AG10803 (cell line): ENCODE measurements at regions not wholly inside any gene's neighbourhood (a gene's known extent, or its start where the extent isn't known, plus 50 kb on each side); places are given as distances from the start of the nearest gene placed in this dataset.
"Not testable (repeated sequence)": the region's sequence is repeated elsewhere in the genome, so short reads cannot be mapped to it uniquely, and the experiment has no call there.

Source experiments
- DNase-seq: peaks from one replicate; pipeline ENCODE4 v3.0.0; 2010; ENCODE audit warnings: low read depth
- H3K4me3 ChIP-seq: 2 replicates; pipeline ENCODE4 v1.5.1; 2011; ENCODE audit warnings: mild to moderate bottlenecking, low read length, control low read depth
- CTCF ChIP-seq: conservative IDR thresholded peaks from 2 replicates; pipeline ENCODE4 v1.5.1; 2011; ENCODE audit warnings: mild to moderate bottlenecking, low read length, control low read depth, inconsistent platforms

DNA sequence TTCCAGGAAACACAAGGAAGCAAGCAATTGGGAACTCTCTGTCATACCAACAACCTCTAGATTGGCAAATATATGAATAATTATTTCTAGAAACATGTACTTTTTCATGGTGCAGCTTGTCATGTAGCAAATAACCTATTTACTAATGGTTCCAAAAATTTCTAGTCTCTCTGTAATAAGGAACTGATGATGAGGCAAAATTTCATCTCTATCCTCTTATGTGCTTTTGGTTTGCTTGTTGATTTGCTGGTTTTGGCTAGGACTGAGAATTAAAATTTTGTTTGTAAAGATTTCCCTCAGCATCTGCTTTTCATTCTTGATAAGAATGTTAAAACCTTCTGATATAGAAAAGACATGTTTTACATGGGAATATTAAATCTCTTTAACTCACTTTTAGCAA, 123.2 kb upstream of the UFM1 start:
- no peak overlapping the region for H3K4me3 ChIP-seq
- no peak for TF ChIP-seq CTCF
- DNase-seq = no peak

DNA sequence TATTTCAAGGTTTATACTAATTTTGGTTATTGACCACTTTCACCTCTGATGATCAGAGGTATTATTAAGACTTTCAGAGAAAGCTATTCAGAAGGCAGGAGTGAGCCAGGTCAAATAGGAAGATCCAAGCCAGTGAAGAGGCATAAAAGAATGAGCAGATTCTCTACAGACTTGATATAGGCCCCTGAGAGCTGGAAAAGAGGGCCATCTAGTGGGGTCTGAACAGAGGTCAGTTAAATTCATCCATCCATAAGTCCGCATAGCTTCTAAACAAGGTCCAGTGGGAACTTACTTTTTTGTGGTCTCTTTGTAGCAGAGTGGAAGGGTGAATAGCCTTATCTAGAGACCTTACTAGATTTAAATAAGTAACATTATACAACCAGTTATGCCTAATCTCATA, 126.6 kb upstream of the UFM1 start:
- TF ChIP-seq CTCF = peak; percentile 46
- DNase-seq = peak; percentile 40
- no peak overlapping the region for H3K4me3 ChIP-seq

- H3K4me3 ChIP-seq, DNase-seq: not testable (repeated sequence)
Measured at GRCh38 chr13:38221120-38221519, 128.5 kb upstream of the UFM1 start.

DNA sequence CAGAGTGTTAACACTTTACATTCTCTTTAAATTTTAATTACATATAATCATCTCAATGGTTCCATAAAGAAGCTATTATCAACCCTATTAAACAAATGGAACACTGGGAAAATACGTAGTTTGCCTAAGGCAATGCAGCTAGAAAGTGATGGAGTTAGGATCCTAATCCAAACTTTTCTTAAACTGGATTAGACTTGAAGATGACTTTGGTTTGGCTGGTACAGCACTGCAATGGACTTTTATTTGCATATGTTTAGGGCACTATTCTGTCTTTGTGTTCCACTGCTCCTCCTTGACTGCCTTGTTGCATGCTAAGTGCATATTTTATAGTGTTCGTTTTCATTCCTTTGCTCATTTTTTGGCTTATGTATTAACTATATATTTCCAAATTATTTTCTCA, 133.5 kb upstream of the UFM1 start:
- H3K4me3 ChIP-seq = no peak overlapping the region

GRCh38 chr13:38213314-38213713, 136.3 kb upstream of the UFM1 start:
- H3K4me3 ChIP-seq = no peak overlapping the region
- no peak for DNase-seq
- TF ChIP-seq CTCF = no peak

More for the DNA sequence above, 133.5 kb upstream of the UFM1 start:
- no peak for DNase-seq
- no peak for TF ChIP-seq CTCF

DNA sequence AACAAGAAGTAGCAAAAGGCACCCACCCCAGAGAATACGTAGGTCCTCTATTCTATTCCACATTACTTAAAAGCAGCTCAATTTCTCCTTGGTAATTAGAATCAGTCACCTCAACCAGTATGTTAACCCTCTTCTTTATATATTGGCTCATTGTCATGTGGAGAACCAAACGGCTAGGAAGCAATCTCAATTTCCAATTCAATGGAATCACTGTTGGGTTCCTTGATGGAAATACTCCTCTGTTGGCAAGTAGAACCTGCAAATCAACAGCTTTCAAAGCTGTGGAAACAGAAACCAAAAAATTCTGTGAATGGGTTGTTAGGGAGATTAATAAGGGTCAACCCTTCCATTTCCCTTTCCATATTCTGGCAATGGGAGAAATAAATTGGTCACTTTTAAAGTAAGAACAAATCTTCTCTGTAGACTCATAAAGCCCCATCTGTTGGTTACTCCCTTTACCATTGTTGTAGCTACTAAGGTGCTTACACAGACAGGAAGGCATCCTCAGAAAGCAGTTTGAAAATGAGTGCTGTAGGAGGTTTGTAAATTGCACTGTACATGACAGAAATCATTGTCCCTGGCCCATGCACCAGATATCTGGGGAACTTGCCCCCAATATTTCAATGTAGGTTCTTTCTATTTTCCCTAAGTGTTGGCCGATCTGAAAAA, 138.6 kb upstream of the UFM1 start:
- DNase-seq = no peak
- no peak overlapping the region for H3K4me3 ChIP-seq
- no peak for TF ChIP-seq CTCF

DNA sequence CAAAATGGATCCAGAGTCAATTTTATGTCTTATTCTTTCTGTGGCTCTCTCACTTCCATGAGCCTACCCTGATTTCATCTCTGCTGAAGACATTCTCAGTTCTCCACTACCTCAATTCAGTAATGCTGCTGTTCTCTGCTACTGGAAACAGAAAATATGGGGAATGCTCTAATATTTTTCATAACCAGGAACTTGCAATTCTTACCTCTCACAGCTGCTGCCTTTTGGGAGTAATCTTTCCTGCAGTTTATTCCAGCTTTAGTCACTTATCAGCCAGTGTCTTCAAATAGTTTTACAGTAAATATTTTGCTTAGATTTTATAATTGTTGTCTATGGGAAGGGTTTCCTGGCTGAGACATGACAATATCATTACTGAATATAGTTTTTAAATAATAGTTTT, 145.1 kb upstream of the UFM1 start:
- no peak for DNase-seq
- H3K4me3 ChIP-seq = no peak overlapping the region
- TF ChIP-seq CTCF = no peak

DNA sequence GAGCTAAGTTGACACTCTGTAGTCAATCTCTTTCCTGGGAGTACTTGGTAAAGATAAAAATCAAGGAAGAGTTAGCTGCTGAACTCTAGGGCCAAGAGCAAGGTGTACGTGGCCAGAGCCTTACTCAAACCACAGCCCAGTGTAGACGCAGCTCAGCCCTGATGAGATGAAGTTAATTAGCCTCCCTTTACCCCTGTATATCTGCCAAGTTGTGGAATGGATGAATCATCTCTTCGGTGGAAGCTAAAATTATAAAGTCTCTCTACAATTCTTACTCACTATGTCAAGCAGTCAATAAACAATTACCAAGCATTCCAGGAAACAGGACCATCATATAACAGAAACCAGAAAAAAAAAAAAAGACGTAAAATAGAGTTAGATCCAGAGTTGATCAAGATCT, 146.9 kb upstream of the UFM1 start:
- DNase-seq = peak; percentile 42
- TF ChIP-seq CTCF = no peak
- no peak overlapping the region for H3K4me3 ChIP-seq
